Neural progenitor cell (in vitro differentiated cells): ENCODE measurements at regions not wholly inside any gene's neighbourhood (a gene's known extent, or its start where the extent isn't known, plus 50 kb on each side); places are given as distances from the start of the nearest gene placed in this dataset.
A peak's percentile ranks its signal among the peaks of the same experiment; 100 is the strongest.

ENCODE experiments used
- DNase-seq: peaks from one replicate; pipeline ENCODE4 v3.0.0-alpha.2; 2016; ENCODE audit warnings: low spot score
- H2AFZ ChIP-seq: fragments of 200-600 bp; sonication (generic); replicated peaks from 2 replicates; pipeline ENCODE4 v1.6.1; 2016; ENCODE audit warnings: antibody characterized with exemption
- H3F3A ChIP-seq: fragments of 200-600 bp; sonication (generic); 2 replicates; pipeline ENCODE4 v1.6.1; 2016; ENCODE audit warnings: antibody characterized with exemption, low read depth
- H3K27ac ChIP-seq: fragments of 200-600 bp; sonication (generic); 2 replicates; pipeline ENCODE4 v1.5.1; 2016; ENCODE audit warnings: mild to moderate bottlenecking
- H3K27me3 ChIP-seq: fragments of 200-600 bp; sonication (generic); 2 replicates; pipeline ENCODE4 v1.6.1; 2016; ENCODE audit warnings: mild to moderate bottlenecking, moderate library complexity
- H3K36me3 ChIP-seq: fragments of 200-600 bp; sonication (generic); 2 replicates; pipeline ENCODE4 v1.5.1; 2016
- H3K4me1 ChIP-seq: fragments of 200-600 bp; sonication (generic); 2 replicates; pipeline ENCODE4 v1.6.1; 2016; ENCODE audit warnings: mixed run types
- H3K4me2 ChIP-seq: fragments of 200-600 bp; sonication (generic); 2 replicates; pipeline ENCODE4 v1.6.1; 2016
- H3K4me3 ChIP-seq: fragments of 200-600 bp; sonication (generic); 2 replicates; pipeline ENCODE4 v1.5.1; 2016
- H3K79me2 ChIP-seq: fragments of 200-600 bp; sonication (generic); 2 replicates; pipeline ENCODE4 v1.6.1; 2016; ENCODE audit warnings: low read depth
- H3K9ac ChIP-seq: fragments of 200-600 bp; sonication (generic); 2 replicates; pipeline ENCODE4 v1.6.1; 2016
- H3K9me3 ChIP-seq: fragments of 200-600 bp; sonication (generic); 2 replicates; pipeline ENCODE4 v1.5.1; 2016; ENCODE audit warnings: low read depth
- H4K20me1 ChIP-seq: fragments of 200-600 bp; sonication (generic); 2 replicates; pipeline ENCODE4 v1.6.1; 2016; ENCODE audit warnings: low read depth
- H3K27ac Mint-ChIP-seq: 3 replicates; pipeline ENCODE4 v1.8.0; 2021; ENCODE audit warnings: mixed read lengths
- H3K27me3 Mint-ChIP-seq: 2 replicates; pipeline ENCODE4 v1.8.0; 2022; ENCODE audit warnings: low read depth, mild to moderate bottlenecking, inconsistent platforms, moderate library complexity, mixed read lengths; ENCODE audit not compliant: insufficient read depth
- H3K36me3 Mint-ChIP-seq: 3 replicates; pipeline ENCODE4 v1.8.0; 2021; ENCODE audit warnings: mixed read lengths
- H3K4me1 Mint-ChIP-seq: 3 replicates; pipeline ENCODE4 v1.8.0; 2021; ENCODE audit warnings: mixed read lengths
- H3K4me3 Mint-ChIP-seq: 3 replicates; pipeline ENCODE4 v1.8.0; 2021; ENCODE audit warnings: mild to moderate bottlenecking, moderate library complexity, mixed read lengths
- H3K9me3 Mint-ChIP-seq: 3 replicates; pipeline ENCODE4 v1.8.0; 2020; ENCODE audit warnings: mixed read lengths
- CTCF ChIP-seq: fragments of 200-600 bp; sonication (generic); IDR thresholded peaks from 2 replicates; pipeline ENCODE4 v1.5.1; 2017; ENCODE audit warnings: antibody characterized with exemption, mild to moderate bottlenecking
- EZH2 ChIP-seq: fragments of 200-600 bp; sonication (generic); IDR thresholded peaks from 2 replicates; pipeline ENCODE4 v1.6.1; 2017; ENCODE audit warnings: antibody characterized with exemption, mild to moderate bottlenecking, moderate library complexity
- EZH2phosphoT487 ChIP-seq: fragments of 200-600 bp; sonication (generic); IDR thresholded peaks from 2 replicates; pipeline ENCODE4 v1.6.1; 2017; ENCODE audit warnings: antibody characterized with exemption

DNA sequence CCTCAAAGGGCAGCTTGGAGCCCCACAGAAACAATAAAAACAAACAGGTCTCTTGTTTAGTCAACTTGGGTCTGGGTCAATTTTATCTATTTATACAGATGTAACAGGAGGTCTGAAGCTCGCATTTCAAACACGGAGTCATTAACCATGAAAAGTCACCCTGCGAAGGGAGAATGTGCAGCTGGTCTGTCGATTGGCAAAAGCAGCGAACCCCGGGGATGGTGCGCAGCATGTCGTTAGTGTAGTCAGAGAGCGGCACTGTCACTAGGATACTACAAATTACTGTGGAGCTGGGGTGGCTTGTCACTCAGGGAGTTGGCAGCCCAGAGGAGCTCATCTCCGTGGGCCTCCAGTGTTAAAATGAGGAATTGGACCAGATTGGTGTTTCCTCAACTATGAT lies 190.4 kb upstream of the ARG1 start:
- H4K20me1 ChIP-seq = no peaks in the 10 kb centered on the region
- TF ChIP-seq EZH2phosphoT487 (no peak), CTCF (no peak), EZH2 (no peak)
- H3K27ac Mint-ChIP-seq = no peak overlapping the region
- peaks cover 6% of the 10 kb centered on the region for H3K4me1 ChIP-seq
- no peak overlapping the region for H3K4me3 ChIP-seq
- DNase-seq = no peak
- peaks cover 16% of the 10 kb centered on the region for H3K27me3 Mint-ChIP-seq
- no peak overlapping the region for H3K9ac ChIP-seq
- peaks cover 35% of the 10 kb centered on the region for H3K4me1 Mint-ChIP-seq
- no peaks in the 10 kb centered on the region for H3K79me2 ChIP-seq
- no peaks in the 10 kb centered on the region for H3F3A ChIP-seq
- no peaks in the 10 kb centered on the region for H3K27me3 ChIP-seq
- H3K4me3 Mint-ChIP-seq = no peak overlapping the region
- H3K9me3 ChIP-seq = no peaks in the 10 kb centered on the region
- H3K36me3 Mint-ChIP-seq = peaks cover 9% of the 10 kb centered on the region
- H3K36me3 ChIP-seq = no peaks in the 10 kb centered on the region
- H3K27ac ChIP-seq = no peak overlapping the region
- no peak overlapping the region for H2AFZ ChIP-seq
- H3K4me2 ChIP-seq = no peak overlapping the region
- H3K9me3 Mint-ChIP-seq = peaks cover 11% of the 10 kb centered on the region

DNA sequence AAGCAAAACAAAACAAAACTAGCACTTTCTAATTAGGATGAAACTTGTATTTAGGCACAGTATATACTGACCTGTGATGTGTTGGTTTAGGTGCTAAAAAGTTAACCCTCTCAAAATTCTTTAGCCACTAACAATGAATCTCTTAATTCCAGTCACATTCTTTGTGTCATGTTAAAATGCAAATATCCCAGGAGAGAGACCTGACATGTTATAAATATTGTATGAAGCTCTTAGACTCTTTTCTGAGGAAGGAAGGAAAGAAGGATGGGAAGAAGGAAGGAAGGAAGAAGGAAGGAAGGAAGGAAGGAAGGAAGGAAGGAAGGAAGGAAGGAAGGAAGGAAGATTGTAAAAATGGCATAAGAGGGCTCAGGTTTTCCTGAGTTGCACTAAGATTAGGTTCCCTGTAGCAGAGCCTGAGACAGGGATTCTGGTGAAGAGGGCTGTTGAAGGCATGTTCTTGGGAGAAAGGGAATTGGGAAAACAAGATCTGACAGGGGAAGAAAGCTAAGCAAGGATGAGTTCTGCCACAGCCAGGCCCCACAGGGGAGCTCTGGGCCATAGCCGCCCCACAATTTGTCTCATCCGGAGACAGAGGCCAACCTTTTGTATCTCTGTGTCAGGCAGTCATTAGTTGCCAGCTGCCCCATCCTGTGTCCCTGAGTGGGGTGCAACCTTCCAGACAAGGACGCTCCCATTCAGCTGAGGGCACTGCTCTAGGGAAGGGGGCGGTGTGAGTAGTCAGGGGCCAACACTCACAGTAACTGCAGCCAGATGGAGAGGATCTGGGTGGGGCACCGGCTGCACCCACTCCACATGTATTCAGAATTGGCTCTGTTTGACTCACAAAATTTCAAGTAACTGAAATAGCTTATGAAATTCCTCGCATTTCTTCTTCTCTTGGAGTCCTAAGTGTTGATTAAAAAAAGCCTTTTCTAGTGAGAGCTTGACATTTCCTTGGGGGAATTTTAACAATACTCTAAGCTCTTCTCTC lies 189.3 kb upstream of the ARG1 start:
- H3K36me3 ChIP-seq = no peaks in the 10 kb centered on the region
- H3K4me3 ChIP-seq = no peak overlapping the region
- H3K27ac ChIP-seq = no peak overlapping the region
- no peaks in the 10 kb centered on the region for H3K79me2 ChIP-seq
- H3K4me1 ChIP-seq = peaks cover 6% of the 10 kb centered on the region
- H3K27me3 Mint-ChIP-seq = peaks cover 16% of the 10 kb centered on the region
- H3F3A ChIP-seq = no peaks in the 10 kb centered on the region
- peaks cover 35% of the 10 kb centered on the region for H3K4me1 Mint-ChIP-seq
- no peak for TF ChIP-seq EZH2
- TF ChIP-seq CTCF = no peak
- TF ChIP-seq EZH2phosphoT487 = no peak
- no peak overlapping the region for H3K9ac ChIP-seq
- DNase-seq = peak; percentile 16
- H4K20me1 ChIP-seq = no peaks in the 10 kb centered on the region
- H3K4me3 Mint-ChIP-seq = no peak overlapping the region
- H3K9me3 ChIP-seq = no peaks in the 10 kb centered on the region
- H3K36me3 Mint-ChIP-seq = peaks cover 9% of the 10 kb centered on the region
- H3K4me2 ChIP-seq = no peak overlapping the region
- peaks cover 11% of the 10 kb centered on the region for H3K9me3 Mint-ChIP-seq
- H2AFZ ChIP-seq = no peak overlapping the region
- H3K27ac Mint-ChIP-seq = peak overlapping the region; percentile 3
- H3K27me3 ChIP-seq = no peaks in the 10 kb centered on the region

- Mint-ChIP-seq H3K4me1 (peaks cover 25% of the 10 kb centered on the region), H3K9me3 (peaks cover 11% of the 10 kb centered on the region), H3K4me3 (no peak overlapping the region), H3K27ac (no peak overlapping the region), H3K27me3 (peaks cover 12% of the 10 kb centered on the region), H3K36me3 (peaks cover 9% of the 10 kb centered on the region)
- no peaks in the 10 kb centered on the region for H3K36me3 ChIP-seq
- no peak overlapping the region for H3K4me3 ChIP-seq
- H2AFZ ChIP-seq = no peak overlapping the region
- DNase-seq = no peak
- no peaks in the 10 kb centered on the region for H3K9me3 ChIP-seq
- H3K4me2 ChIP-seq = no peak overlapping the region
- no peaks in the 10 kb centered on the region for H4K20me1 ChIP-seq
- H3K9ac ChIP-seq = no peak overlapping the region
- no peaks in the 10 kb centered on the region for H3F3A ChIP-seq
- H3K79me2 ChIP-seq = no peaks in the 10 kb centered on the region
- no peak overlapping the region for H3K27ac ChIP-seq
- no peaks in the 10 kb centered on the region for H3K27me3 ChIP-seq
- peaks cover 6% of the 10 kb centered on the region for H3K4me1 ChIP-seq
- TF ChIP-seq CTCF (no peak), EZH2 (no peak), EZH2phosphoT487 (no peak)
Observed at GRCh38 chr6:131387562-131388447, 185.2 kb upstream of the ARG1 start.
